ENCODE measurements at regions not wholly inside any gene's neighbourhood (a gene's known extent, or its start where the extent isn't known, plus 50 kb on each side); places are given as distances from the start of the nearest gene placed in this dataset.

GRCh38 chr1:191099696-191100095, 622.0 kb upstream of the BRINP3 start:
- WGBS, 3 donors: 86 to 90% (median 88%) methylated on average over 4 of the region's 4 CpGs
- H3K27me3 ChIP-seq (ENCODE audit: insufficient read depth in 3 of 3, low read length in 2 of 3): no peaks in the 10 kb centered on the region

DNA sequence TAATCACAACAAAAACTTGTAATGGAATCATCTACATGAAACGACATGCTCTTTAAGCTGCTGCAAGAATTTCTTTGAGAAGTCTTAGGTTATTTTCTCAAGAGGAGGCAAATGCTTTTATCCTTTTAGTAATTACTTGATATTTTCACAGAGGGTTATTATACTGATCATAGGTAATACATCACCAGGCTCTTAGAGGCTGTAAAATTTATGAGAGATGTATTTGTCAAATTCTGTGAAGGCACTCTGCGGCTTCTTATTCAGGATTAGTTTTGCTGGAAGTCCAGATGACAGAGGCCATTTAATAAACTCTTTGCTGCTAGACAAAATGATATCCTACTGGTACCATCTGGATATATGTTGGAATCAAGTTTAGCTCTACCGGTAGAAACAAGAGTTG, 624.3 kb upstream of the BRINP3 start:
- H3K4me1 ChIP-seq: no peaks in the 10 kb centered on the region
- no peaks in the 10 kb centered on the region for H3K9me3 ChIP-seq
- TF ChIP-seq, protein P1, sequence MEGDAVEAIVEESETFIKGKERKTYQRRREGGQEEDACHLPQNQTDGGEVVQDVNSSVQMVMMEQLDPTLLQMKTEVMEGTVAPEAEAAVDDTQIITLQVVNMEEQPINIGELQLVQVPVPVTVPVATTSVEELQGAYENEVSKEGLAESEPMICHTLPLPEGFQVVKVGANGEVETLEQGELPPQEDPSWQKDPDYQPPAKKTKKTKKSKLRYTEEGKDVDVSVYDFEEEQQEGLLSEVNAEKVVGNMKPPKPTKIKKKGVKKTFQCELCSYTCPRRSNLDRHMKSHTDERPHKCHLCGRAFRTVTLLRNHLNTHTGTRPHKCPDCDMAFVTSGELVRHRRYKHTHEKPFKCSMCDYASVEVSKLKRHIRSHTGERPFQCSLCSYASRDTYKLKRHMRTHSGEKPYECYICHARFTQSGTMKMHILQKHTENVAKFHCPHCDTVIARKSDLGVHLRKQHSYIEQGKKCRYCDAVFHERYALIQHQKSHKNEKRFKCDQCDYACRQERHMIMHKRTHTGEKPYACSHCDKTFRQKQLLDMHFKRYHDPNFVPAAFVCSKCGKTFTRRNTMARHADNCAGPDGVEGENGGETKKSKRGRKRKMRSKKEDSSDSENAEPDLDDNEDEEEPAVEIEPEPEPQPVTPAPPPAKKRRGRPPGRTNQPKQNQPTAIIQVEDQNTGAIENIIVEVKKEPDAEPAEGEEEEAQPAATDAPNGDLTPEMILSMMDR (IDR thresholded peaks at IDR 0.05): no peak
- no peaks in the 10 kb centered on the region for H3K27me3 ChIP-seq (ENCODE audit: insufficient read depth in 3 of 3, low read length in 2 of 3)
- no peak overlapping the region for H3K4me3 ChIP-seq
- 68 to 80% (median 69%) methylated on average over 3 of the region's 3 CpGs for WGBS, 3 donors
- intact Hi-C loops (cut with DNase I): no loop called here
- DNase-seq (no peak), ATAC-seq (no peak)
- no peaks in the 10 kb centered on the region for H3K36me3 ChIP-seq (ENCODE audit: insufficient read depth in 1 of 2, low read depth in 1 of 2)
- H3K27ac ChIP-seq: no peak overlapping the region

More at GRCh38 chr1:191099696-191100095, 622.0 kb upstream of the BRINP3 start:
- no peaks in the 10 kb centered on the region for H3K9me3 ChIP-seq
- H3K36me3 ChIP-seq (ENCODE audit: insufficient read depth in 1 of 2, low read depth in 1 of 2): no peaks in the 10 kb centered on the region
- DNase-seq: no peak
- TF ChIP-seq, protein P1 (IDR thresholded peaks at IDR 0.05): no peak
- no peak for ATAC-seq
- no peak overlapping the region for H3K4me3 ChIP-seq
- intact Hi-C loops (cut with DNase I): no loop called here
- no peak overlapping the region for H3K27ac ChIP-seq
- no peaks in the 10 kb centered on the region for H3K4me1 ChIP-seq

- Histone ChIP-seq H3K4me3 (no peak overlapping the region), H3K9me3 (no peaks in the 10 kb centered on the region), H3K36me3 (ENCODE audit: insufficient read depth in 1 of 2, low read depth in 1 of 2) (no peaks in the 10 kb centered on the region), H3K27ac (no peak overlapping the region), H3K4me1 (no peaks in the 10 kb centered on the region), H3K27me3 (ENCODE audit: insufficient read depth in 3 of 3, low read length in 2 of 3) (no peaks in the 10 kb centered on the region)
- peak in 1 of 2 donors; percentile 28 for DNase-seq
- WGBS, 3 donors: 91 to 98% (median 97%) methylated on average over 3 of the region's 3 CpGs
- TF ChIP-seq, protein P1 (IDR thresholded peaks at IDR 0.05): no peak
- no peak for ATAC-seq
- intact Hi-C loops (cut with DNase I): no loop called here
Measured at GRCh38 chr1:191125950-191126349, 648.3 kb upstream of the BRINP3 start.

DNA sequence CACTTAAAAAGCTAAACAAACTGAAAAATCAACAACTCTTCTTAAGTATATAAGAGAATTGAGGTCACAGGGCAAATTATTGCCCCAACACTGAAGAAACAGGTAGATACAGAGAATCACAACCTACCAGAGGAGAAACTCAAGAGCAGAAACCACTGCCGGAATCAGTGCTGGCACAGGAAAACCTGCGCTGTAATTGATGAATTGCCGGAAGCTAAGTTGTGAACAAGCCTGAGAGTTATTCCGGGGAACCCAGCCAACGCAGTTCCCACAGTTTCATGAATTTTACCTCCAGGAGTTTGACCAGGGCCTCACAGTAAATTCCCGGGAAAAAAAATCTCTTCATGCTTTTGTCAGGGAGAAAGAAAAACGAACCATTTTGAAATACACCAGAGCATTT, 657.1 kb upstream of the BRINP3 start:
- no peaks in the 10 kb centered on the region for H3K27me3 ChIP-seq (ENCODE audit: insufficient read depth in 3 of 3, low read length in 2 of 3)
- TF ChIP-seq, protein P1 (IDR thresholded peaks at IDR 0.05): no peak
- no peak for ATAC-seq
- 43 to 50% (median 46%) methylated on average over 7 of the region's 7 CpGs for WGBS, 3 donors
- no peak for DNase-seq
- intact Hi-C loops (cut with DNase I): no loop called here
- no peak overlapping the region for H3K27ac ChIP-seq
- no peaks in the 10 kb centered on the region for H3K9me3 ChIP-seq
- H3K36me3 ChIP-seq (ENCODE audit: insufficient read depth in 1 of 2, low read depth in 1 of 2): no peaks in the 10 kb centered on the region
- H3K4me3 ChIP-seq: no peak overlapping the region
- H3K4me1 ChIP-seq: no peaks in the 10 kb centered on the region

DNA sequence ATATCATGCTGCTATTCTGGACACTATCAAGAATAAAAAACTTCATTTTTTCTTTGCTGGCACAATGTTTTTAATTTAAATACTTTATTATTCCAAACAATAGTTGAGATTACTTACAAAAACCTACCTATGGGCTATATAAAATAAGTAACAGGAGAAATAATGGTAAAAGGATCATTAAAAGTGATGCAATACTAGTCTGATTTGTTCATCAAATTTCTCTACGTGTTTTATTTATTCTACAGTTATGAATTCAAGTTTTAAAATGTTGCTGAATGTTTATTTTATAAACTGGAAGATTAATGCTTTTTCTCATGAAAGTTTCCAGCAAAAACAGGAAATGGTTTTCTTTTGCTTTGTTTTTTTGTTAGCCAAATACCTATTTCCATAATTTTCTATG, 662.4 kb upstream of the BRINP3 start:
- no peak overlapping the region for H3K27ac ChIP-seq
- H3K4me1 ChIP-seq: no peaks in the 10 kb centered on the region
- no peaks in the 10 kb centered on the region for H3K9me3 ChIP-seq
- intact Hi-C loops (cut with DNase I): no loop called here
- H3K36me3 ChIP-seq (ENCODE audit: insufficient read depth in 1 of 2, low read depth in 1 of 2): no peaks in the 10 kb centered on the region
- H3K4me3 ChIP-seq: no peak overlapping the region
- TF ChIP-seq, protein P1 (IDR thresholded peaks at IDR 0.05): no peak
- WGBS, 3 donors: 54 to 67% (median 64%) methylated on average over 1 of the region's 1 CpG
- no peaks in the 10 kb centered on the region for H3K27me3 ChIP-seq (ENCODE audit: insufficient read depth in 3 of 3, low read length in 2 of 3)
- ATAC-seq: no peak
- DNase-seq: no peak

Data from psoas muscle (tissue), 7 donors.